Stimulated activated CD4-positive, alpha-beta T cell treated with anti-CD3 and anti-CD28 coated beads, Interleukin-15, amount 100 ng/mL, for 48 hours (primary cell): ENCODE measurements at regions not wholly inside any gene's neighbourhood (a gene's known extent, or its start where the extent isn't known, plus 50 kb on each side); places are given as distances from the start of the nearest gene placed in this dataset.

Experiments
- DNase-seq, 2 donors: peaks; one replicate each; pipeline ENCODE4 v3.0.0-alpha.2; 2020; ENCODE audit warnings: low read depth in 2 of 2

GRCh38 chr9:7402334-7403027, 397.1 kb downstream of the DMAC1 start:
- no peak for DNase-seq

GRCh38 chr9:7401116-7401515, 398.5 kb downstream of the DMAC1 start:
- no peak for DNase-seq

GRCh38 chr9:7394002-7394774, 405.4 kb downstream of the DMAC1 start:
- no peak for DNase-seq

- no peak for DNase-seq
These were observed 407.4 kb downstream of the DMAC1 start for GRCh38 chr9:7392148-7392547.

GRCh38 chr9:7388755-7389154, 410.8 kb downstream of the DMAC1 start:
- no peak for DNase-seq

- no peak for DNase-seq
These were observed 411.7 kb downstream of the DMAC1 start for GRCh38 chr9:7387840-7388239.

GRCh38 chr9:7382304-7382703, 417.3 kb downstream of the DMAC1 start:
- DNase-seq = no peak

GRCh38 chr9:7377489-7377888, 422.1 kb downstream of the DMAC1 start:
- no peak for DNase-seq

GRCh38 chr9:7376833-7377232, 422.7 kb downstream of the DMAC1 start:
- no peak for DNase-seq

- no peak for DNase-seq
These were observed 423.4 kb downstream of the DMAC1 start for GRCh38 chr9:7376213-7376612.

- DNase-seq = no peak
These were observed 424.5 kb downstream of the DMAC1 start for GRCh38 chr9:7375013-7375511.

- DNase-seq = no peak
These were observed 428.6 kb downstream of the DMAC1 start for GRCh38 chr9:7370988-7371387.

- no peak for DNase-seq
These were observed 429.2 kb downstream of the DMAC1 start for GRCh38 chr9:7370381-7370780.

- DNase-seq = no peak
These were observed 430.2 kb downstream of the DMAC1 start for GRCh38 chr9:7369384-7369821.

- no peak for DNase-seq
These were observed 430.9 kb downstream of the DMAC1 start for GRCh38 chr9:7368410-7369292.

- no peak for DNase-seq
These were observed 431.9 kb downstream of the DMAC1 start for GRCh38 chr9:7367726-7368125.

GRCh38 chr9:7366121-7366520, 433.5 kb downstream of the DMAC1 start:
- no peak for DNase-seq

- DNase-seq = no peak
These were observed 435.7 kb downstream of the DMAC1 start for GRCh38 chr9:7363777-7364477.

- DNase-seq = no peak
These were observed 439.1 kb downstream of the DMAC1 start for GRCh38 chr9:7360513-7360912.

GRCh38 chr9:7358876-7359275, 440.7 kb downstream of the DMAC1 start:
- DNase-seq = no peak

- no peak for DNase-seq
These were observed 444.9 kb downstream of the DMAC1 start for GRCh38 chr9:7354704-7355103.

- DNase-seq = no peak
These were observed 450.9 kb downstream of the DMAC1 start for GRCh38 chr9:7348692-7349091.
